Smooth muscle cell (in vitro differentiated cells): ENCODE measurements at regions not wholly inside any gene's neighbourhood (a gene's known extent, or its start where the extent isn't known, plus 50 kb on each side); places are given as distances from the start of the nearest gene placed in this dataset.

ENCODE experiments used
- DNase-seq: peaks from one replicate; lab custom pipeline; 2025; ENCODE audit not compliant: unreplicated experiment; lab: John Stamatoyannopoulos, UW
- H2AFZ ChIP-seq: fragments of 200-600 bp; sonication (generic); 2 replicates; pipeline ENCODE4 v1.6.0; 2016; ENCODE audit warnings: antibody characterized with exemption, low read depth, mild to moderate bottlenecking
- H3F3A ChIP-seq: fragments of 200-600 bp; sonication (generic); 2 replicates; pipeline ENCODE4 v1.6.0; 2017; ENCODE audit warnings: antibody characterized with exemption, low read depth
- H3K27ac ChIP-seq: fragments of 200-600 bp; sonication (generic); 2 replicates; pipeline ENCODE4 v1.5.1; 2016; ENCODE audit warnings: low read depth, mild to moderate bottlenecking
- H3K27me3 ChIP-seq: fragments of 200-600 bp; sonication (generic); 2 replicates; pipeline ENCODE4 v1.6.1; 2016; ENCODE audit warnings: low read depth, mild to moderate bottlenecking
- H3K36me3 ChIP-seq: fragments of 200-600 bp; sonication (generic); 2 replicates; pipeline ENCODE4 v1.5.1; 2016; ENCODE audit warnings: low read depth
- H3K4me1 ChIP-seq: fragments of 200-600 bp; sonication (generic); 2 replicates; pipeline ENCODE4 v1.5.1; 2016; ENCODE audit warnings: low read depth
- H3K4me2 ChIP-seq: fragments of 200-600 bp; sonication (generic); 2 replicates; pipeline ENCODE4 v1.6.0; 2016; ENCODE audit warnings: mild to moderate bottlenecking
- H3K4me3 ChIP-seq: fragments of 200-600 bp; sonication (generic); 2 replicates; pipeline ENCODE4 v1.5.1; 2016; ENCODE audit warnings: mild to moderate bottlenecking
- H3K79me2 ChIP-seq: fragments of 200-600 bp; sonication (generic); 2 replicates; pipeline ENCODE4 v1.6.0; 2016; ENCODE audit warnings: low read depth, mild to moderate bottlenecking
- H3K9ac ChIP-seq: fragments of 200-600 bp; sonication (generic); 2 replicates; pipeline ENCODE4 v1.6.0; 2016; ENCODE audit warnings: low read depth
- H3K9me3 ChIP-seq: fragments of 200-600 bp; sonication (generic); replicated peaks from 2 replicates; pipeline ENCODE4 v1.5.1; 2016; ENCODE audit warnings: low read depth
- H4K20me1 ChIP-seq: fragments of 200-600 bp; sonication (generic); 2 replicates; pipeline ENCODE4 v1.6.0; 2016; ENCODE audit warnings: low read depth
- WGBS: methylation state at CpG from one replicate; pipeline ENCODE4 v1.1.7; 2016; ENCODE audit warnings: low lambda C conversion rate; 5-methylcytosine and 5-hydroxymethylcytosine counted together
- TF ChIP-seq, protein P1 (sequence below): fragments of 200-600 bp; sonication (generic); IDR thresholded peaks from 2 replicates; pipeline ENCODE4 v1.5.1; 2017; ENCODE audit warnings: borderline replicate concordance, mild to moderate bottlenecking, antibody characterized with exemption; ENCODE audit not compliant: insufficient read depth, poor library complexity, severe bottlenecking

GRCh38 chr15:87207990-87208580 is 1048.5 kb downstream of the NTRK3 start:
- Histone ChIP-seq H3K27ac (peak overlapping the region; percentile 95), H3K9me3 (no peaks in the 10 kb centered on the region), H3F3A (no peaks in the 10 kb centered on the region), H3K4me2 (no peak overlapping the region), H3K36me3 (no peaks in the 10 kb centered on the region), H3K9ac (peak overlapping the region; percentile 81), H2AFZ (no peak overlapping the region), H3K27me3 (no peaks in the 10 kb centered on the region), H4K20me1 (no peaks in the 10 kb centered on the region), H3K4me1 (no peaks in the 10 kb centered on the region), H3K79me2 (no peaks in the 10 kb centered on the region), H3K4me3 (no peak overlapping the region)
- TF ChIP-seq, protein P1, sequence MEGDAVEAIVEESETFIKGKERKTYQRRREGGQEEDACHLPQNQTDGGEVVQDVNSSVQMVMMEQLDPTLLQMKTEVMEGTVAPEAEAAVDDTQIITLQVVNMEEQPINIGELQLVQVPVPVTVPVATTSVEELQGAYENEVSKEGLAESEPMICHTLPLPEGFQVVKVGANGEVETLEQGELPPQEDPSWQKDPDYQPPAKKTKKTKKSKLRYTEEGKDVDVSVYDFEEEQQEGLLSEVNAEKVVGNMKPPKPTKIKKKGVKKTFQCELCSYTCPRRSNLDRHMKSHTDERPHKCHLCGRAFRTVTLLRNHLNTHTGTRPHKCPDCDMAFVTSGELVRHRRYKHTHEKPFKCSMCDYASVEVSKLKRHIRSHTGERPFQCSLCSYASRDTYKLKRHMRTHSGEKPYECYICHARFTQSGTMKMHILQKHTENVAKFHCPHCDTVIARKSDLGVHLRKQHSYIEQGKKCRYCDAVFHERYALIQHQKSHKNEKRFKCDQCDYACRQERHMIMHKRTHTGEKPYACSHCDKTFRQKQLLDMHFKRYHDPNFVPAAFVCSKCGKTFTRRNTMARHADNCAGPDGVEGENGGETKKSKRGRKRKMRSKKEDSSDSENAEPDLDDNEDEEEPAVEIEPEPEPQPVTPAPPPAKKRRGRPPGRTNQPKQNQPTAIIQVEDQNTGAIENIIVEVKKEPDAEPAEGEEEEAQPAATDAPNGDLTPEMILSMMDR = no peak
- DNase-seq = no peak

GRCh38 chr15:87207251-87207650 is 1049.3 kb downstream of the NTRK3 start:
- Histone ChIP-seq H3K4me2 (no peak overlapping the region), H3K4me1 (no peaks in the 10 kb centered on the region), H3K4me3 (no peak overlapping the region), H3K27ac (peak overlapping the region; percentile 95), H3K27me3 (no peaks in the 10 kb centered on the region), H3K36me3 (no peaks in the 10 kb centered on the region), H3F3A (no peaks in the 10 kb centered on the region), H3K79me2 (no peaks in the 10 kb centered on the region), H3K9me3 (no peaks in the 10 kb centered on the region), H3K9ac (no peak overlapping the region), H4K20me1 (no peaks in the 10 kb centered on the region), H2AFZ (no peak overlapping the region)
- WGBS = 88% methylated on average over 2 of the region's 2 CpGs
- DNase-seq = no peak
- TF ChIP-seq, protein P1 = no peak

DNA sequence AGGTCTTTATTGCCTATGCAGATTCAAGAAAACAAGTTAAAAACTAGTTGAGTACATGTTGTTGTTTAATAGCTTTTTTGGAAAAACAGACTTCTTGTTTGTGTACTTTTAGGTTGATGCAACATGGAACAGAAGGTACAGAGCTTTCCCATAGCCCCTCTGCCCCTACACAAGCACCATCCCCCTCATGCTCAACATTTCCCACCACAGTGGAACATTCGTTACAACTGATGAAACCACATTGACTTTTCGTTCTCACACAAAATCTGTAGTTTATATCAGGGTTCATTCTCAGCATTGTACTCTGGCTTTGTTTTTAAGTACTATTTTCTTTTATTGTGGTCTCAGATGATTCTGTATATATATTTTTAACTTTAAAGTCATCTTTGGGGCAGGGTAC is 1054.6 kb downstream of the NTRK3 start:
- DNase-seq = no peak
- H3K4me3 ChIP-seq = no peak overlapping the region
- H3K27ac ChIP-seq = no peak overlapping the region
- H3K79me2 ChIP-seq = no peaks in the 10 kb centered on the region
- no peak overlapping the region for H2AFZ ChIP-seq
- 86% methylated on average over 2 of the region's 2 CpGs for WGBS
- no peak overlapping the region for H3K9ac ChIP-seq
- no peaks in the 10 kb centered on the region for H3K36me3 ChIP-seq
- no peaks in the 10 kb centered on the region for H4K20me1 ChIP-seq
- H3F3A ChIP-seq = no peaks in the 10 kb centered on the region
- H3K27me3 ChIP-seq = no peaks in the 10 kb centered on the region
- H3K4me1 ChIP-seq = no peaks in the 10 kb centered on the region
- TF ChIP-seq, protein P1 = no peak
- H3K9me3 ChIP-seq = no peaks in the 10 kb centered on the region
- no peak overlapping the region for H3K4me2 ChIP-seq

GRCh38 chr15:87200149-87200548 is 1056.4 kb downstream of the NTRK3 start:
- 90% methylated on average over 2 of the region's 2 CpGs for WGBS
- TF ChIP-seq, protein P1 = no peak
- H3K9ac ChIP-seq = no peak overlapping the region
- no peak for DNase-seq
- H3K9me3 ChIP-seq = no peaks in the 10 kb centered on the region
- H3K27me3 ChIP-seq = no peaks in the 10 kb centered on the region
- no peaks in the 10 kb centered on the region for H3K36me3 ChIP-seq
- no peak overlapping the region for H3K27ac ChIP-seq
- no peaks in the 10 kb centered on the region for H3F3A ChIP-seq
- H3K4me1 ChIP-seq = no peaks in the 10 kb centered on the region
- no peaks in the 10 kb centered on the region for H4K20me1 ChIP-seq
- no peak overlapping the region for H3K4me3 ChIP-seq
- no peak overlapping the region for H3K4me2 ChIP-seq
- H3K79me2 ChIP-seq = no peaks in the 10 kb centered on the region
- no peak overlapping the region for H2AFZ ChIP-seq
